ENCODE measurements at regions not wholly inside any gene's neighbourhood (a gene's known extent, or its start where the extent isn't known, plus 50 kb on each side); places are given as distances from the start of the nearest gene placed in this dataset.

- H3K4me3 ChIP-seq: no peak overlapping the region
- no peaks in the 10 kb centered on the region for H3K4me1 ChIP-seq
- H3K27ac ChIP-seq: no peak overlapping the region
- WGBS, 2 donors (ENCODE audit: low coverage in 1 of 2): 40 to 84% methylated on average over 1 to 4 of the region's 4 CpGs
- in situ Hi-C loops (cut with MboI; ENCODE audit: low pct_ligation_motif_present in 1 of 4, low pct_unique_long_range_greater_than_20kb in 1 of 4, low sequenced_read_pairs in 3 of 4) (no loop called here), intact Hi-C loops (cut with DNase I; ENCODE audit: low total_unique reads) (no loop called here)
- no peaks in the 10 kb centered on the region for H3K27me3 ChIP-seq
- no peaks in the 10 kb centered on the region for H3K36me3 ChIP-seq
- no peaks in the 10 kb centered on the region for H3K9me3 ChIP-seq
- DNase-seq: no peak
- TF ChIP-seq POLR2A (IDR thresholded peaks at IDR 0.05) (no peak), EP300 (IDR thresholded peaks at IDR 0.05; ENCODE audit: low read depth) (no peak), CTCF (IDR thresholded peaks at IDR 0.05) (no peak), POLR2AphosphoS5 (IDR thresholded peaks at IDR 0.05) (no peak)
Measured at GRCh38 chr9:120117081-120117480, 462.9 kb downstream of the CDK5RAP2 start.

- no peak overlapping the region for H3K27ac ChIP-seq
- no peaks in the 10 kb centered on the region for H3K4me1 ChIP-seq
- in situ Hi-C loops (cut with MboI; ENCODE audit: low pct_ligation_motif_present in 1 of 4, low pct_unique_long_range_greater_than_20kb in 1 of 4, low sequenced_read_pairs in 3 of 4) (no loop called here), intact Hi-C loops (cut with DNase I; ENCODE audit: low total_unique reads) (no loop called here)
- TF ChIP-seq EP300 (IDR thresholded peaks at IDR 0.05; ENCODE audit: low read depth): no peak
- no peak for TF ChIP-seq CTCF (IDR thresholded peaks at IDR 0.05)
- no peak for TF ChIP-seq POLR2A (IDR thresholded peaks at IDR 0.05)
- TF ChIP-seq POLR2AphosphoS5 (IDR thresholded peaks at IDR 0.05): no peak
- DNase-seq: no peak
- no peaks in the 10 kb centered on the region for H3K27me3 ChIP-seq
- 90% methylated on average over 1 of the region's 1 CpG; no CpG with 5 or more reads in 1 of the 2 donors for WGBS, 2 donors (ENCODE audit: low coverage in 1 of 2)
- no peaks in the 10 kb centered on the region for H3K9me3 ChIP-seq
- no peak overlapping the region for H3K4me3 ChIP-seq
- no peaks in the 10 kb centered on the region for H3K36me3 ChIP-seq
Measured at GRCh38 chr9:120110520-120110919, 469.4 kb downstream of the CDK5RAP2 start.

- DNase-seq: no peak
- H3K4me3 ChIP-seq: no peak overlapping the region
- H3K36me3 ChIP-seq: no peaks in the 10 kb centered on the region
- no peak overlapping the region for H3K27ac ChIP-seq
- intact Hi-C loops (cut with DNase I; ENCODE audit: low total_unique reads) (no loop called here), in situ Hi-C loops (cut with MboI; ENCODE audit: low pct_ligation_motif_present in 1 of 4, low pct_unique_long_range_greater_than_20kb in 1 of 4, low sequenced_read_pairs in 3 of 4) (no loop called here)
- no peak for TF ChIP-seq POLR2AphosphoS5 (IDR thresholded peaks at IDR 0.05)
- TF ChIP-seq CTCF (IDR thresholded peaks at IDR 0.05): no peak
- TF ChIP-seq POLR2A (IDR thresholded peaks at IDR 0.05): no peak
- no peak for TF ChIP-seq EP300 (IDR thresholded peaks at IDR 0.05; ENCODE audit: low read depth)
- H3K9me3 ChIP-seq: no peaks in the 10 kb centered on the region
- WGBS, 2 donors (ENCODE audit: low coverage in 1 of 2): 65% methylated on average over 3 of the region's 3 CpGs; no CpG with 5 or more reads in 1 of the 2 donors
- no peaks in the 10 kb centered on the region for H3K27me3 ChIP-seq
- H3K4me1 ChIP-seq: no peaks in the 10 kb centered on the region
Measured at GRCh38 chr9:120109242-120109641, 470.7 kb downstream of the CDK5RAP2 start.

- Histone ChIP-seq H3K4me3 (no peak overlapping the region), H3K4me1 (no peaks in the 10 kb centered on the region), H3K36me3 (no peaks in the 10 kb centered on the region), H3K27me3 (no peaks in the 10 kb centered on the region), H3K9me3 (no peaks in the 10 kb centered on the region), H3K27ac (no peak overlapping the region)
- DNase-seq: no peak
- intact Hi-C loops (cut with DNase I; ENCODE audit: low total_unique reads) (no loop called here), in situ Hi-C loops (cut with MboI; ENCODE audit: low pct_ligation_motif_present in 1 of 4, low pct_unique_long_range_greater_than_20kb in 1 of 4, low sequenced_read_pairs in 3 of 4) (no loop called here)
- TF ChIP-seq CTCF (IDR thresholded peaks at IDR 0.05) (no peak), EP300 (IDR thresholded peaks at IDR 0.05; ENCODE audit: low read depth) (no peak), POLR2A (IDR thresholded peaks at IDR 0.05) (no peak), POLR2AphosphoS5 (IDR thresholded peaks at IDR 0.05) (no peak)
- 63 to 95% methylated on average over 1 of the region's 1 CpG for WGBS, 2 donors (ENCODE audit: low coverage in 1 of 2)
Measured at GRCh38 chr9:120107138-120107537, 472.8 kb downstream of the CDK5RAP2 start.
